Activated naive CD8-positive, alpha-beta T cell treated with anti-CD3 and anti-CD28 coated beads for 36 hours (primary cell): ENCODE measurements at regions not wholly inside any gene's neighbourhood (a gene's known extent, or its start where the extent isn't known, plus 50 kb on each side); places are given as distances from the start of the nearest gene placed in this dataset.
"Not testable (repeated sequence)": the region's sequence is repeated elsewhere in the genome, so short reads cannot be mapped to it uniquely, and the experiment has no call there.

Experiments
- DNase-seq: peaks from one replicate; pipeline ENCODE4 v3.0.0; 2021
- H3K27ac Mint-ChIP-seq: one replicate; pipeline ENCODE4 v1.8.0; 2022; ENCODE audit warnings: mild to moderate bottlenecking, moderate library complexity, mixed read lengths
- H3K27me3 Mint-ChIP-seq: one replicate; pipeline ENCODE4 v1.8.0; 2022; ENCODE audit warnings: mild to moderate bottlenecking, mixed read lengths
- H3K36me3 Mint-ChIP-seq: one replicate; pipeline ENCODE4 v1.8.0; 2021; ENCODE audit warnings: mild to moderate bottlenecking, mixed read lengths
- H3K4me1 Mint-ChIP-seq: one replicate; pipeline ENCODE4 v1.8.0; 2021; ENCODE audit warnings: mixed read lengths
- H3K4me3 Mint-ChIP-seq: one replicate; pipeline ENCODE4 v1.8.0; 2022; ENCODE audit warnings: mild to moderate bottlenecking, moderate library complexity, mixed read lengths
- H3K9me3 Mint-ChIP-seq: one replicate; pipeline ENCODE4 v1.8.0; 2022; ENCODE audit warnings: mixed read lengths

GRCh38 chr5:98517560-98518366 is 255.7 kb upstream of the RGMB start:
- Mint-ChIP-seq H3K27me3 (no peaks in the 10 kb centered on the region), H3K27ac (no peak overlapping the region), H3K4me3 (no peak overlapping the region), H3K36me3 (no peaks in the 10 kb centered on the region), H3K4me1 (no peaks in the 10 kb centered on the region), H3K9me3 (no peaks in the 10 kb centered on the region)
- DNase-seq: no peak

GRCh38 chr5:98518754-98519153 is 254.7 kb upstream of the RGMB start:
- H3K36me3 Mint-ChIP-seq: no peaks in the 10 kb centered on the region
- no peaks in the 10 kb centered on the region for H3K4me1 Mint-ChIP-seq
- H3K9me3 Mint-ChIP-seq: no peaks in the 10 kb centered on the region
- DNase-seq: no peak
- H3K27ac Mint-ChIP-seq: no peak overlapping the region
- H3K4me3 Mint-ChIP-seq: no peak overlapping the region
- H3K27me3 Mint-ChIP-seq: peaks cover 6% of the 10 kb centered on the region

GRCh38 chr5:98519571-98519970 is 253.9 kb upstream of the RGMB start:
- no peak for DNase-seq
- Mint-ChIP-seq H3K36me3 (no peaks in the 10 kb centered on the region), H3K27me3 (peaks cover 6% of the 10 kb centered on the region), H3K4me3 (no peak overlapping the region), H3K27ac (no peak overlapping the region), H3K4me1 (no peaks in the 10 kb centered on the region), H3K9me3 (no peaks in the 10 kb centered on the region)

GRCh38 chr5:98521821-98522220 is 251.6 kb upstream of the RGMB start:
- H3K4me1 Mint-ChIP-seq: no peaks in the 10 kb centered on the region
- H3K9me3 Mint-ChIP-seq: no peaks in the 10 kb centered on the region
- no peak overlapping the region for H3K4me3 Mint-ChIP-seq
- H3K27me3 Mint-ChIP-seq: peaks cover 6% of the 10 kb centered on the region
- H3K36me3 Mint-ChIP-seq: no peaks in the 10 kb centered on the region
- DNase-seq: no peak
- H3K27ac Mint-ChIP-seq: no peak overlapping the region

GRCh38 chr5:98524773-98525172 is 248.7 kb upstream of the RGMB start:
- H3K4me1 Mint-ChIP-seq: no peaks in the 10 kb centered on the region
- H3K36me3 Mint-ChIP-seq: no peaks in the 10 kb centered on the region
- H3K27me3 Mint-ChIP-seq: peaks cover 10% of the 10 kb centered on the region
- H3K27ac Mint-ChIP-seq: no peak overlapping the region
- H3K9me3 Mint-ChIP-seq: no peaks in the 10 kb centered on the region
- no peak for DNase-seq
- H3K4me3 Mint-ChIP-seq: no peak overlapping the region

DNA sequence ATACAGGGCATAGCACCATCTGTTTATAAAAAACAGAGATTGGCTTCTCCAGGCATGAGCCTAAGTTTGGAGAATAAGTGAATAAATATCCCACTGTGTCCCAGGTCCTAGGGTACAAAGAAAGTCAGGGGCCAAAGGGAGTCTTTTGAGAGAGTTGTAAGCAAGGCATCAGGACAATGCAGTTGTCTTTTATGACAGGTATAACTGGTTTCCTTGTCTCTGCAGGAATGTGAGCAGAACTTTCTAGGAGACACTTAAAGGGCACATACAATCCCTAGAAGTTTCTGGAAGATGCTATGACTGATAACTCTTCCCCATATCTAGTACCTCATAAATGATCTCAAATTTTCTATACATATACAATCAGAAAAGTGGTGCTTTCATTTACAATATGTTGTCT is 245.6 kb upstream of the RGMB start:
- Mint-ChIP-seq H3K4me1 (no peaks in the 10 kb centered on the region), H3K9me3 (no peaks in the 10 kb centered on the region), H3K27me3 (peaks cover 10% of the 10 kb centered on the region), H3K36me3 (no peaks in the 10 kb centered on the region), H3K4me3 (no peak overlapping the region), H3K27ac (no peak overlapping the region)
- DNase-seq: no peak

DNA sequence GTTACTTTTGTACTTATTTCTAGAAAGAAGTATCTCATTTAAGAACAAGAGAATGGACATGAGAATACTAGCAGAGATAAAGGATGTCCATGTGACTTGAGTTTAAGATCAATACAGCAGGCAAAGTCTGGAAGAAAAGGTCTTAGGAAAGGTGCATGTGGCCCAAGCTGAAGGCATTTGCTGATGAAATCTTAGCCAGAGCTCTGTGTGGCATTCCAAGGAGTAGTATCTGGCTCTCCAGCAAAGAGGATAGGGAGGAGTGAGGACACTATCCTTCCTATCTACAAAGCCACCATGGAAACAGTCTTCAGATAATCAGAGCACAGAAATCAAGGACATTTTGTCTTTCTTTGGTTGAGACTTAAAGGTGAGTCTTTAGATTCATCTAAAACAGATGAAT is 244.1 kb upstream of the RGMB start:
- Mint-ChIP-seq H3K4me1 (no peaks in the 10 kb centered on the region), H3K36me3 (no peaks in the 10 kb centered on the region), H3K9me3 (no peaks in the 10 kb centered on the region), H3K4me3 (no peak overlapping the region), H3K27me3 (peaks cover 7% of the 10 kb centered on the region), H3K27ac (no peak overlapping the region)
- no peak for DNase-seq

DNA sequence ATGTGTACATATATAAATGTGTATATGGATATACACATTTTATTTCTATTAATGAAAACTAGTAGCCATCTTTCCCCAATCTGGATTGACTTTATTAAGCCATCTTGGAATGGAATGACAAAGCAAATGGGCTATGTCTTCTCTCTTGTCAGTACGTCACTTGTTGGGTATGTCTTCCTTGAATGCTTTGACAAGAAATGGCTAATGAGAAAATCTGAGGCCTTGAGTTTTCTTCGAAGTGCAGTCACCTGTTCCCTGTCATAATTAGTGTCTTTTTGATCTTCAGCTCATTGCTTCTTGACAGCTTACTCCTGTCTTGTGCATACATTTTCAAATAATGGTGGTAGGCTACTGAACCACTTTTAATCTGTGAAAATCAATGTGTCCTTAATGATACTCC is 243.2 kb upstream of the RGMB start:
- no peaks in the 10 kb centered on the region for H3K4me1 Mint-ChIP-seq
- no peak overlapping the region for H3K4me3 Mint-ChIP-seq
- H3K27me3 Mint-ChIP-seq: peaks cover 7% of the 10 kb centered on the region
- no peaks in the 10 kb centered on the region for H3K36me3 Mint-ChIP-seq
- H3K27ac Mint-ChIP-seq: no peak overlapping the region
- no peaks in the 10 kb centered on the region for H3K9me3 Mint-ChIP-seq
- no peak for DNase-seq

DNA sequence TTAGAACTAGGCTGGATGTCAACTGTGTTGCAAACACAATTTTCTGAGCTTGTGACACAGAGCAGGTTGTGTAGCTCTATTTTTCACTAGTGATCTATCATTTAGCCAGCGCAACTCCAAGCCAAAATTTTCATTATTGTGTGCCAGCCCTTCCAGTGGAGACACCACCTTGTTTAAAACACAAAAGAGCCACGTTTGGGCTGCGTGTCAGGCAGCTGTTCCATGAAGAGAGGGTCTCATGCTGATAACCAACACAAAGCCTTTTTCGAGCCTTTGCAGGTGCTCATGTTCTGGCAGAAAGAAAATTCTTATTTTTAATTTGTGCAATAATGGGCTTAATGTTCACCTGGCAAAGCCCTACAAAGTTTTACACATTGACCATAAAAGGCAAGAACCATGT is 237.6 kb upstream of the RGMB start:
- Mint-ChIP-seq H3K36me3 (no peaks in the 10 kb centered on the region), H3K27ac (no peak overlapping the region), H3K4me1 (no peaks in the 10 kb centered on the region)

DNA sequence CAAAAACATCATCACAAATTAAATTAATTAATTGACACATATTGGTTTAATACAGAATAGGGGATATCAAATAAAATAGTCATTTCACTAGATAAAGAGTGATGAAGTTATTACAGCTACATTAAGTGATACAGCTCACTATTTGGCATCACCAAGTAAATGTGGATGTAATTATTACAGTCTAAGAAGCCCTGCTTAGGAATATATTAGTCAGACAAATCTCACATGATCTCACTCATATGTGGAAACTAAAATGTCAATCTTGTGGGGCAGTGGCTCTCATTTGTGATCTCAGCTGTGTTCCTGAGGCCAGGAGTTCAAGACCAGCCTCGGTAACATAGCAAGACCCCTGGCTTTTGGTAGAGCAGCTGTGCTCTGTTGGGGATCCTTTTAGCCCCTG is 233.4 kb upstream of the RGMB start:
- Mint-ChIP-seq H3K27me3 (no peaks in the 10 kb centered on the region), H3K4me1 (no peaks in the 10 kb centered on the region), H3K36me3 (no peaks in the 10 kb centered on the region), H3K27ac (no peak overlapping the region), H3K4me3 (no peak overlapping the region), H3K9me3 (peaks cover 18% of the 10 kb centered on the region)
- DNase-seq: no peak

More for the DNA sequence above, 237.6 kb upstream of the RGMB start:
- Mint-ChIP-seq H3K9me3 (peaks cover 4% of the 10 kb centered on the region), H3K4me3 (no peak overlapping the region), H3K27me3 (peaks cover 4% of the 10 kb centered on the region)
- no peak for DNase-seq

GRCh38 chr5:98541641-98542040 is 231.8 kb upstream of the RGMB start:
- no peak for DNase-seq

GRCh38 chr5:98543490-98543889 is 230.0 kb upstream of the RGMB start:
- Mint-ChIP-seq H3K27me3 (no peaks in the 10 kb centered on the region), H3K27ac (no peak overlapping the region)
- no peak for DNase-seq

More at GRCh38 chr5:98541641-98542040, 231.8 kb upstream of the RGMB start:
- Mint-ChIP-seq H3K4me3 (no peak overlapping the region), H3K27me3 (no peaks in the 10 kb centered on the region), H3K4me1 (no peaks in the 10 kb centered on the region), H3K9me3 (peaks cover 18% of the 10 kb centered on the region), H3K27ac (no peak overlapping the region), H3K36me3 (no peaks in the 10 kb centered on the region)

GRCh38 chr5:98546924-98547323 is 226.5 kb upstream of the RGMB start:
- not testable (repeated sequence) for H3K9me3 Mint-ChIP-seq, H3K27me3 Mint-ChIP-seq, DNase-seq, H3K4me1 Mint-ChIP-seq, H3K27ac Mint-ChIP-seq, H3K4me3 Mint-ChIP-seq, H3K36me3 Mint-ChIP-seq

More at GRCh38 chr5:98543490-98543889, 230.0 kb upstream of the RGMB start:
- Mint-ChIP-seq H3K4me3 (no peak overlapping the region), H3K9me3 (peaks cover 18% of the 10 kb centered on the region), H3K4me1 (no peaks in the 10 kb centered on the region), H3K36me3 (no peaks in the 10 kb centered on the region)

DNA sequence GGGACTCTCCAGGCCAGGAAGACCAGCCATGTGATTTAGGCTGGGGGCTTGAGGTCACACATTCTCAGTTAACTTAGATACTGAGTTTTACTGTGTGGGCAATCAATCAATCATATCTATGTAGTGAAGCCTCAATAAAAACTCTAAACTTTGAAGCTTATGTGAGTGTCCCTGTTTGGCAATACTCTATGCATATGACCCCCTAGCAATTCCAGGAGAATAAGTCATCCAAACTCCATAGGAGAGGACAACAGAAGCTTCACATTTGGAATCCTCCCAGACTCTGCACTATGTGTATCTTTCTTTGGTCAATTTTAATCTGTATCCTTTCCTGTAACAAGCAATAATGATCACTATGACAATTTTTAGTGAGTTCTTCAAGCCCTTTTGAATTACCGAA is 216.8 kb upstream of the RGMB start:
- Mint-ChIP-seq H3K4me3 (no peak overlapping the region), H3K9me3 (no peaks in the 10 kb centered on the region), H3K36me3 (no peaks in the 10 kb centered on the region), H3K4me1 (no peaks in the 10 kb centered on the region), H3K27me3 (no peaks in the 10 kb centered on the region), H3K27ac (no peak overlapping the region)
- DNase-seq: no peak

DNA sequence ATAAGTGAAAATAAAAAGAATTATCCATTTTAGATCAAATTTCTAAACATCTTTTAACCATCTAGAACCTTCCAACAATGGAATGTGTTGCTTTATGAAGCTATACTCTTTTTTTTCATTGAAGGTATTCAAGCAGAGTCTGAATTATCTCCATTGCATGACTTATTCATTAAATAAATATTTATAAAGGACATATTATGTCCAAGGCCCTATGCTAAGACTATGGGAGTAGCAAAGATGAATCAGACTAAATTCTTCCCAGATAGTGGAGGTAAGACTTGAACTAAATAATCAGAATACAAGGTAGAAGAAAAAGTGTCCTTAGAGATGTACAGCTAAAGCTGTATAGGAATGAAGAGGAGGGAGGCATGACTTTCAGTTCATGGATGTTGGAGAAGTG is 215.5 kb upstream of the RGMB start:
- H3K4me1 Mint-ChIP-seq: no peaks in the 10 kb centered on the region
- H3K9me3 Mint-ChIP-seq: no peaks in the 10 kb centered on the region
- H3K36me3 Mint-ChIP-seq: no peaks in the 10 kb centered on the region
- no peak overlapping the region for H3K4me3 Mint-ChIP-seq
- no peak overlapping the region for H3K27ac Mint-ChIP-seq
- no peaks in the 10 kb centered on the region for H3K27me3 Mint-ChIP-seq
- DNase-seq: no peak

DNA sequence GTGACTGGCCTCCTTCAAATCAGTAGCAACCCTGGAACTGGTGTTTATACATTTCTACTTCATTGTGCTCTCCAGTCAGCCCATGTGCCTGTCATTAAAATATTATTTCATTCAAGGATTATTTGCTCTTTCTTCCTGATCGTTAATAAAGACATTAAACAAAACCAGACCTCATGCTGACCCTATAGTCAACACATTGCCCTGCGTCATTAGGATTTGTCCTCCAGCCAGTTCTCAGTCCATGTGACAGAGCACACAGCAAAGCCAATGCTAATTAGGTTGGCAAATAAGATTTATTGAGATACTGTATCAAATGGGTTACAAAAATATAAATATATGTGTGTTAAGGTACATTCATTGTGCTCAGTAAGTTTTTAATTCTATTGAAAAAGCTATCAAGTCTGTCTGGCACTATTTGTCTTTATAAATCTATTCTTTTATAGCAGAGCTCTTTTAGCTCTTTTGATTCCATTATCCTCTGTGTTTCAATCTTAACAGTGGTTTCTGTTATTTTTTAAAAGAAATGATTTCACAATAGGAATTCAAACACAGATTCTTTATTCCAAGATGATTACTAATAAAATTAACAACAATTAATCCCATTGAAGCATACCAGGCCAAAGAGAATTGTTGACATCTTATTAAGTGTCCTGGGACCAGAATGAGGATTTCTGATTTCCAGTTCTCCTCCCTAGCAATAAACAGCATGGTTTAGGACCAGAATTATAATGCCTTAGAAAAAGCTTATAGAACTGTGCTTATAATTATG is 209.4 kb upstream of the RGMB start:
- no peaks in the 10 kb centered on the region for H3K9me3 Mint-ChIP-seq
- no peaks in the 10 kb centered on the region for H3K4me1 Mint-ChIP-seq
- no peak overlapping the region for H3K27ac Mint-ChIP-seq
- H3K27me3 Mint-ChIP-seq: peaks cover 4% of the 10 kb centered on the region
- H3K36me3 Mint-ChIP-seq: no peaks in the 10 kb centered on the region
- no peak for DNase-seq
- no peak overlapping the region for H3K4me3 Mint-ChIP-seq
